Osteocyte (in vitro differentiated cells): ENCODE measurements at regions not wholly inside any gene's neighbourhood (a gene's known extent, or its start where the extent isn't known, plus 50 kb on each side); places are given as distances from the start of the nearest gene placed in this dataset.

Experiments
- DNase-seq: peaks from one replicate; pipeline ENCODE4 v3.0.0; 2021; ENCODE audit warnings: mixed read lengths; ENCODE audit not compliant: unreplicated experiment; ENCODE audit errors: extremely low spot score
- H3K27ac Mint-ChIP-seq: one replicate; pipeline ENCODE4 v1.8.0; 2021; ENCODE audit warnings: mild to moderate bottlenecking, mixed read lengths; ENCODE audit not compliant: unreplicated experiment
- H3K27me3 Mint-ChIP-seq: one replicate; pipeline ENCODE4 v1.8.0; 2021; ENCODE audit warnings: mixed read lengths; ENCODE audit not compliant: unreplicated experiment
- H3K36me3 Mint-ChIP-seq: one replicate; pipeline ENCODE4 v1.8.0; 2021; ENCODE audit warnings: mixed read lengths; ENCODE audit not compliant: unreplicated experiment
- H3K4me1 Mint-ChIP-seq: one replicate; pipeline ENCODE4 v1.8.0; 2021; ENCODE audit warnings: mixed read lengths; ENCODE audit not compliant: unreplicated experiment
- H3K4me3 Mint-ChIP-seq: one replicate; pipeline ENCODE4 v1.8.0; 2021; ENCODE audit warnings: mild to moderate bottlenecking, moderate library complexity, mixed read lengths; ENCODE audit not compliant: unreplicated experiment
- H3K9me3 Mint-ChIP-seq: one replicate; pipeline ENCODE4 v1.8.0; 2021; ENCODE audit warnings: mixed read lengths; ENCODE audit not compliant: unreplicated experiment
- TF ChIP-seq, protein P1 (sequence below): fragments of 200-600 bp; sonication (generic); IDR thresholded peaks from 2 replicates; pipeline ENCODE4 v1.5.0; 2021; ENCODE audit warnings: antibody characterized with exemption, mild to moderate bottlenecking, moderate library complexity

DNA sequence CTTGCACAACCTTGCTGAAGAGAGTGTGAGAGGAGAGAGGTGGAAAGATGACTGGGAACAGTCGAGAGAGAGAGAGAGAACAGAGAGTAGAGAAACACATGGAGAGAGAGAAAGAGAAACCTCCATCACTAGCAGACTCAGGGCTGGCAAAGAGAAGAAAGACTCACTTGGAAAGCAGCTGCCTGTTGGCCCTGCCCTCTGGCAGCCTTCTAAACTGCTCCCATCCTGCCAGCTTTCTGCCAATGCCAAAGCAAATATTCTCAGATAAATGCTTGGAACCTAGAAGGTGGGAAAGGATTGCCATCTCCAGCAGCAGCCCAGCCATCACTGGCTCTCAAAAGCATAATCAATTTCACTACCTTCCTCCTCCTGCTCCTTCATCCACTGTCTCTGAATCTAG is 107.9 kb upstream of the WSCD2 start:
- no peaks in the 10 kb centered on the region for H3K27me3 Mint-ChIP-seq
- H3K36me3 Mint-ChIP-seq, result no peaks in the 10 kb centered on the region
- TF ChIP-seq, protein P1, sequence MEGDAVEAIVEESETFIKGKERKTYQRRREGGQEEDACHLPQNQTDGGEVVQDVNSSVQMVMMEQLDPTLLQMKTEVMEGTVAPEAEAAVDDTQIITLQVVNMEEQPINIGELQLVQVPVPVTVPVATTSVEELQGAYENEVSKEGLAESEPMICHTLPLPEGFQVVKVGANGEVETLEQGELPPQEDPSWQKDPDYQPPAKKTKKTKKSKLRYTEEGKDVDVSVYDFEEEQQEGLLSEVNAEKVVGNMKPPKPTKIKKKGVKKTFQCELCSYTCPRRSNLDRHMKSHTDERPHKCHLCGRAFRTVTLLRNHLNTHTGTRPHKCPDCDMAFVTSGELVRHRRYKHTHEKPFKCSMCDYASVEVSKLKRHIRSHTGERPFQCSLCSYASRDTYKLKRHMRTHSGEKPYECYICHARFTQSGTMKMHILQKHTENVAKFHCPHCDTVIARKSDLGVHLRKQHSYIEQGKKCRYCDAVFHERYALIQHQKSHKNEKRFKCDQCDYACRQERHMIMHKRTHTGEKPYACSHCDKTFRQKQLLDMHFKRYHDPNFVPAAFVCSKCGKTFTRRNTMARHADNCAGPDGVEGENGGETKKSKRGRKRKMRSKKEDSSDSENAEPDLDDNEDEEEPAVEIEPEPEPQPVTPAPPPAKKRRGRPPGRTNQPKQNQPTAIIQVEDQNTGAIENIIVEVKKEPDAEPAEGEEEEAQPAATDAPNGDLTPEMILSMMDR, result no peak
- no peaks in the 10 kb centered on the region for H3K9me3 Mint-ChIP-seq
- no peak overlapping the region for H3K4me3 Mint-ChIP-seq
- H3K27ac Mint-ChIP-seq, result no peak overlapping the region
- DNase-seq, result no peak
- no peaks in the 10 kb centered on the region for H3K4me1 Mint-ChIP-seq

DNA sequence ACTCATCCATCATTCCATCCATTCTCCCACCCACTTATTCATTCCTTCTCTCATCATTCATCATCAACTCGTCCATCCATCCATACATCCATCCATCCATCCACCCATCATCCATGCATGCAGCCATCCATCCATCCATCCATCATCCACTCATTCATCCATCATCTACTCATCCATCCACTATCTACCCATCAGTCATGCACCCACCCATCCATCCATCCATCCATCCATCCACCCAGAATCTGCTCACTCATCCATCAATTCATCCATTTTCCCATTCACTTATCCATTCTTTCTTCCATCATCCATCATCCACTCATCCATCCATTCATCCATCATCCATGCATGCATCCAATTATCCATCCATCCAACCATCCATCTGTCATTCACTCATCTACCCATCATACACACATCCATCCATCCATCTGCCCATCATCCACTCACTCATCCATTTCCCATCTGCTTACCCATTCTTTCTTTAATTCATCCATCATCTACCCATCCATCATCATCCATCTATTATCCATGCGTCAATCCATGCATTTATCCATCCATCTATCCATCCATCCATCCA is 107.1 kb upstream of the WSCD2 start:
- no peak overlapping the region for H3K27ac Mint-ChIP-seq
- no peaks in the 10 kb centered on the region for H3K27me3 Mint-ChIP-seq
- no peaks in the 10 kb centered on the region for H3K36me3 Mint-ChIP-seq
- H3K4me1 Mint-ChIP-seq, result no peaks in the 10 kb centered on the region
- H3K4me3 Mint-ChIP-seq, result no peak overlapping the region
- TF ChIP-seq, protein P1, result no peak
- H3K9me3 Mint-ChIP-seq, result no peaks in the 10 kb centered on the region
- DNase-seq, result no peak

DNA sequence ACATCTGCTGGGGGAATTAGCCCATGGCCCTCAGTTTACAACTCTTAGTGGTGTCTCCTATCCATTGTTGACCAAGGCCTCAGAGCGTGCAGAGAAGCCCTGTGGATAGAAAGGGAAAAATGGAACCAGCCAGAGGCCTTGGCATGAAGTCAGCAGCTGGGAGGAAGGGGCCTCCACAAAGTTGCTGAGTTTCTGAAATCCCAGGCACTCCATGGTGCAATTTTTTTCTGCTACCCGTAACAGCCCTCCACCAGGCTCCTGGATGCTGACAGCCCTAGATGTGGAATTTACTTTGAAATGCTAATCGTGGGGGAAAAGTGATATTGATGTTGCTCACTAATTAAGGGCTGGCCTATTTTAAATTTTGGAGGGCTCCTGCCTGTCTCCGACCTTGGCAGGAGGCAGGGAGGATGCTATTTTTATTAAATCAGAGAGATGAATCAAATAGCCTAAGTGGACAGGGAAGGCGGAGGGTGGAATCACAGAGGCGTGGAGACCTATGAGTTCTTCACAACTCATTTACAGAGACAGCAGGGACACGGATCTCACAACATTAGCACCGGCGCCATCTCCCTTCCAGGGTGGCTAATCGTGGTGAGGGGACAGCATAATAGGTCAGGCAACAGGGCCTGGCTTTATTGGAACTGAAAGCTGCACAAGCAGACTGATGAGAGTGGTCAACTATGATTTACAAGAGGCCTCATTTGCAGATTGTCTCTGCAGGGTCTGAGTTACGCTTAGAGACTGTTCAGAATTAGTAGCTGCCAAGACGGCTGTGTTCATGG is 99.8 kb upstream of the WSCD2 start:
- TF ChIP-seq, protein P1, result no peak
- H3K4me1 Mint-ChIP-seq, result no peaks in the 10 kb centered on the region
- H3K4me3 Mint-ChIP-seq, result no peak overlapping the region
- no peaks in the 10 kb centered on the region for H3K27me3 Mint-ChIP-seq
- H3K9me3 Mint-ChIP-seq, result no peaks in the 10 kb centered on the region
- no peak for DNase-seq
- H3K27ac Mint-ChIP-seq, result no peak overlapping the region
- H3K36me3 Mint-ChIP-seq, result no peaks in the 10 kb centered on the region

DNA sequence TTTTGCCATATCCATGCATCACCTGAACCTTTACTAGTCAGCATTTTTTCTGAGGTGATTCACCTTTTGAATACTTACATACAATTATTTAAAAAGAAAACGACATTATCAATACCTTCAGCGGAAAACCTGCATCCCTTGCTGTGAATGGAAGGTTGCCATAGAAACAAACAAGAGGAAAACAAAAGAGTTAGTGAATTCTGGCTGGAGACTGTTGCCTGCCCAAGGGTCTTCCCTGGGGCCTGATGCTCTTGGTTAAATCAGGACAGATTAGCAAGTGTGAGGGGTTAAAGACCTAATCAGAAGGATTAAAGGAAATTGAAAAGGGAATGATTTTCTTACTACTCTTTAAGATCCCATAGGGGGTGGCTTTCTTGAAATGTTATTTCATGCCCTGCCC is 96.0 kb upstream of the WSCD2 start:
- H3K36me3 Mint-ChIP-seq, result no peaks in the 10 kb centered on the region
- no peak overlapping the region for H3K27ac Mint-ChIP-seq
- TF ChIP-seq, protein P1, result no peak
- H3K4me1 Mint-ChIP-seq, result no peaks in the 10 kb centered on the region
- H3K4me3 Mint-ChIP-seq, result no peak overlapping the region
- no peak for DNase-seq
- H3K9me3 Mint-ChIP-seq, result no peaks in the 10 kb centered on the region
- H3K27me3 Mint-ChIP-seq, result no peaks in the 10 kb centered on the region

DNA sequence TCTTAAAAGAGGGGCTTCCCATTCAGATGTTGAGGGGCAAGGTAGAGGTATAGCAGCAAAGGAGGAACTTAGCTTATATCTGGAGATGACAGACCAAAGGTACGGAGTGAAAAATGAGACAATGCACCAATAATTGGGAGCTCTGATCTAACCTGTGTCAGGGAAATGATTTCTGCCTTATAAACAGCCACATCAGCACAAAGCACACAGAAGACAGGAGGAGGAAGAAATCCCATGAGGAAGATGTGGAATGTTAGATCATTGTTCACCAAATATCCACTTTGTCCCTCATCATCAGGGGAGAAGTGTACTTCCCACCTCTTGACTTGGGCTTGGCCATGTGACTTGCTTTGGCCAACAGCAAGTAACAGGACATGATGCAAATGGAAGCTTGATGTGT is 93.7 kb upstream of the WSCD2 start:
- Mint-ChIP-seq H3K4me3 (no peak overlapping the region), H3K27ac (no peak overlapping the region), H3K4me1 (no peaks in the 10 kb centered on the region), H3K27me3 (no peaks in the 10 kb centered on the region), H3K36me3 (no peaks in the 10 kb centered on the region), H3K9me3 (no peaks in the 10 kb centered on the region)
- TF ChIP-seq, protein P1, result no peak
- DNase-seq, result no peak
